ENCODE measurements at regions not wholly inside any gene's neighbourhood (a gene's known extent, or its start where the extent isn't known, plus 50 kb on each side); places are given as distances from the start of the nearest gene placed in this dataset.

DNA sequence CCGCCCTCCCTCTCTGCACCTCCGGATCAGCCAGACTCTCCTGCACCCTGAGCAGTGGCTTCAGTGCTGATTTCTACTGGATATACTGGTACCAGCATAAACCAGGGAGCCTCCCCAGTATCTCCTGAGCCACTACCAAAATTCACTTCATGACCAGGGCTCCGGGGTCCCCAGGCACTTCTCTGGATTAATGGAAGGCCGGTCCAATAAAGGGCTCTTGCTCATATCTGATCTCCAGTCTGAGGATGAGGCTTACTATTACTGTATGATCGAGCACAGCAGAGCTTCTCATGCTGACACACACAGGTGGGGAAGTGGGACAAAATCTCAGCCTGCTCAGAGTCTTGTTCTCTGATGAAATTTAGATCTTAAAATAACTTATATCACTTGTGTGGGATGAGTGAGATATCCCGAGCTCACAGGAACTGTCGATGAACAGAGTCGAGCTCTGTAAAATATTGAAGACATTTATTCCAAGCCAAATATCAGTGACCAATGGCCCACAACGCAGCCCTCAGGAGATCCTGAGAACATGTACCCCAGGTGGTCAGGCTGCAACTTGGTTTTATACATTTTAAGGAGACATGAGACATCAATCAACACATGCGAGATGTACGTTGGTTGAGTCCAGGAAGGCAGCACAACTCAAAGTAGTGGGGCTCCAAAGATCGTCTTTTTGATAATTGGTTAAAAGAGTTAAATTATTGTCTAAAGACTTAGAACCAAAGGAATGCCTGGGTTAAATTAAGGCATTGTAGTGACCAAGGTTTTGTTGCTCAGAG is 93.0 kb upstream of the TOP3B start:
- DNase-seq = no peak

DNA sequence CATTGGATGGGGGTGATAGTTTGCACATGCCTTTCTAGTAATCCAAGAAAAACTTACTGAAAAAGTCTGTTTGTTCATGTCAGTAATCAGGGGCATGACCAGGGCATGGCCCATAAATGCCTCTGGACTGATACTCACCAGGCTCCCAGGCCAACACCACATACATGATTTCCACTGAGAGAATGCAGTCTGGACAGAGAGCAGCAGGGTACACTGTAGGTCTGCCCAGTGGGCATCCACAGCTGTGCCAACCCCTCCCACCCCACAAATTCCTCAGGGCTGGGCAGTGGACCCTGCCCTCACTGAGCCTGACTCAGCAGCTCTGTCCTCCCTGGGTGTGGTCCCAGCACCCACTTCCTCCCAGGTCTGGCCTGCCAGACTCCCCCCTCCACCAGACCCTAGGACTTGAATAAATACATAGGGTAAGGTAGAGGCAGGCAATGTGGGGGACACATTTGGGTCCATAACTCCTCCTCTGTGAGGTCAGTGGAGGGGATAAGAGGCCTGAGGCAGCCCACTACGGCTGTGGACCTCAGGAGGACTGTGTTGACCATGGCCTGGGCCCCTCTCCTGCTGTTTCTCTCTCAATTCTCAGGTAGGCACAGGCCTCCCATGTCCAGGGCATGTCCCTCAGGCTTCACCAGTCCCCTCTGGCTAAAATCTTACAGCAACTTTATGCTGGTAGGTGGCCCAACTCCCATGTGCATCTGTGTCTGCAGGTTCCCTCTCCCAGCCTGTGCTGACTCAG is 92.2 kb upstream of the TOP3B start:
- no peak for DNase-seq

DNA sequence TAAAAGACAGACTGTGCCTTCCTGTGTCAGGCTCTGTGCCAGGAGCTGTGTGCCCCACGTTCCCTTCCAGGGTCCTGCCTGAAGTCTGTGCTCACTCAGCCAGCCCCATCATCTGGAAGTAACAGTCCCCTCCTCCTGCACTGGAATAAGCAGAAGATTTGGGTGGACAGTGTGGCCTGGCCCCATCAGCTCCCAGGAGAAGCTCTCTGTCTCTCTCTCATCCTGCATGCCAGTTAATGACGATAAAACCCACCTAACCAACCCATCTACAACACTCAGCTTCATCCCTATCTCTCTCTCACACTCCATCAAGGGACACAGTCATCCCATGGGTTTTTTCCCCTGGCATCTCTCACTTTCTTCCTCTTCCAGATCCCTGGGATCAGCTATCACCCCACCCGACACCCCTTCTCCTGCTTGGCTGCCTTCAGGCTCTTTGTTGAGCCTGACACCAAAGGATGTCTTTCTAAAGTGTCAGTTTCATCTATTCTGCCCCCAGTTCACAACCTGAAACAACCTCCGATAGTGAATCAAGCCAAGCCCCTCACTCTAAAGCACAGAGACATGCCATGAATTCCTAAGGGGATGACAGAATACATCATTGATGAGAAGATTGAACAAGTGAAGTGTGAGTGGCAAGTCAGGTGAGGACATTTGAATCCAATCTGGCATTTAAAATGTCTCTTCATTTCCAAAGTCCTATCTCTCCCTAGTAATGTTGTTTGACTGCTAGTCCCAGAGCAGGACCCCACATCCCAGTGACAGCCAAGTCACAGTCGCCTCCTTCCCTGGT is 91.4 kb upstream of the TOP3B start:
- no peak for DNase-seq

DNA sequence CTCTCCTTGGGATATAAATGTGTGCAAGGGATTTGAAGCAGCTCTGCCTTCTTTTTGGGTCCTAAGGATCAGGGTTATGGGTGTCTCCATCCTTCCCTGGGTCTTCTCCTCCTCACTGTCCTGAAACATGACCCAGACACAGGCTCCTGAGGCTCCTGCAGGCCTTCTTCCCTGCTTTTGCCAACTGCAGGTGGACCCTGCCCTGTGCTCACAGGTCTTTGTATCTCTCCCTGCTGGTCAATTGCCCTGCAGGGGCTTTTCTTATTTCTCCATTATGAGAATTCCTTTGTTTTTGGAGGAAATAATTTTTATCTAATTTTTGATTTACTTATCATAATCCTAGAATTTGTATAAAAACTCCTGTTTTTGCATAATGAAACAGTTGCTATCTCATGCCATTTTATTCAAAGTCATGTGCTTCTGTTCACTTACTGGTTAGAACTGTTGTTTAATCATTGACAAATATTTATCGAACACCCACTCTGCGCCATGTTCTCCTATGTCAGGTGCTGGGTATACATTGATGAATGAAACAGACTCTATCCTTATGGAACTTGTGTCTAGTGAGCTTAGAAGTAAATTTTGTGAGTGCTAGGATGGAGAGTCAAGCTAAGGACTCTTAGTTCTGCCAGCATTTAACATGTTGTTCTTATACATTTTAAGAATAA is 89.7 kb upstream of the TOP3B start:
- no peak for DNase-seq

DNA sequence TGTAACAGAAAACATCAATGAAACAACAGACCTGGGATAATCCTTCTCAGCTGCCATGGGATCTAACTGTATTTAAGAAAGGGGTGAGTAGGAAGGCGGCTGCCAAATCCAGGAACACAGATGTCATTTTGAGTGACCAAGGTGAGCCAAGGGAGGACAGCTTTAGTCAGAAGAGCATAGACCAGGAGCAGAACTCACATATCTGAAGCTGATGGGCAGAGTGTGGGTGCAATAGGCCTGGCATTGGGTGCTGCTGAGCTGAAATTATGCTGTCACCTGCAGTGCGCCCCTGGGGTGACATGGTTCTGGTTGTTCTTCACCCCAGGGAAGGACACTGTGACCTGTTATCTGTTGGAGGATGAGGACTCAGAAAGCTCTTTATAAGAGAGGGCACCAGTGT is 88.9 kb upstream of the TOP3B start:
- no peak for DNase-seq

DNA sequence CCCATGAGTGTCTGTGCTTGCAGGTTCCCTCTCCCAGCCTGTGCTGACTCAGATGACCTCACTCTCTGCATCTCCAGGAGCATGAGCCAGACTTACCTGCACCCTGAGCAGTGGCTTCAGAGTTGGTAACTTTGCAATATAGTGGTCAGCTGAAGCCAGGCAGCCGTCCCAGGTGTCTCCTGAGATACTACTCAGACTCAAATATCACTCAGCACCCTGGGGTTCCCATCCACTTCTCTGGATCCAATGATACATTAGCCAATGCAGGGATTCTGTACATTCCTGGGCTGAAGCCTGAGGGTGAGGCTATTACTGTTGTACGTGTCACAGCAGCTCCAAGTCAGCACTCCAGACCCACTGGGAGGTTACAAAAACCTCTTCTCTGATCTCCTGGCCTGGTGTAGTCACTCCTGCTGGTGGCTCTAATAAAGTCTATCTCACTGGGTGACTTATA is 87.8 kb upstream of the TOP3B start:
- no peak for DNase-seq

DNA sequence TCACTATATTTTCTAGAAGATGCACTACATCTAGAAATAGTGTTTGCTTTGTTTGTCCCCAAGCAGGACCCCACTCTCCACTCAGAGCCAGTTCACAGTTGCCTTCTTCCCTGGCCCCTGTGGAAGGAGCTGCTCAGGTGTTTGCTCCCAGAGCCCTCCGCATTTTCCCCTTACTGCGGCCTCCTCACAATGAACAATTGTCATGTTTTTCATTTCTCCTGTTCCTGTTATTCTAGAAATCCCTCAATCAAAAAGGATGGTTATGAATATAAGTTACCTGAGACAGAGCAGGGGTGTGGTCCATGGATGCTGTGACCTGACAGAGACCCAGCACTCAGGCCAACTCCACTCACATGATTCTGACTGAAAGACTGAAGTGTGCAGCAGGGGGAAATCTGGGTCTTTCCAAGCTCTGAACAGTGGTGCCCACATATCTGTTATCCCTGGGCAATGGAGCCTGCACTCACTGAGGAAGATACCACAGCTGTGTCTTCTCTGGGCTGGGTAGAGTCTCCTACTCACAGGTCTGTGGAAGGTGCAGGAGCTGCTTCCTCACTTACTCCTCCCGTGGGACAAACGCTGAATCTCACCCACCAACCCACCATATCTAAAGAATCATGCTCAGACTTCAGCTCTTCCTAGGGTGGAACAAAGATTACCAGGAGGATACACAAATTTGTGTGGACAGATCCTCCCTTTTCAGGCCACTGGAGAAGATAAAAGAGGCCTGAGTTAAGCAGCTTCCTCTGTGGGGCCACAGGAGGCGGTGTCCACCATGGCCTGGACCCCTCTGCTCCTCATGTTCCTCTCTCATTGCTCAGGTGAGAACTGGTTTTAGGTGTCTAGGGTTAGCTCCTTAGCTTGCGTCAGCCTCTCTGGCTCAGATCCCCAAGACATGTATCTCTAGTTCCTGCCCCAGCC is 87.1 kb upstream of the TOP3B start:
- no peak for DNase-seq

DNA sequence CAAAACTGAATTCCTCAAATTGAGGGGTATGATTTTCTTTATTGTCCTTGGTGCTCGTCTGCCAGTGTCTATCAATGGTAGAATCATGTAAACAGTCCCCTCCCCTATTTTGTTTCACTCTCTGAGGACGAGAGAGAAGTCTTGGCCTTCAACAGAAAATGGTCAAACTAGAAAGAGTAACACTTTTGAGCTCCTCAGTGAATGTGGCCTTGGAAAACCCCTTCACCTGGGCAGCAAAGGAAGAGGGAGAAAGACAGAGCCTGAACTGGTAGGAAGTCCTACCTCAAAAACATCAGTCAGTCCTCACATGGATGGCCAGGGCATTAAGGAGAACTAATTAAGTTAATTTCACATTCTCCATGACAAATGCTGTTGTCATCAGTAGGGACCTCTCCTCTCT is 86.1 kb upstream of the TOP3B start:
- no peak for DNase-seq

DNA sequence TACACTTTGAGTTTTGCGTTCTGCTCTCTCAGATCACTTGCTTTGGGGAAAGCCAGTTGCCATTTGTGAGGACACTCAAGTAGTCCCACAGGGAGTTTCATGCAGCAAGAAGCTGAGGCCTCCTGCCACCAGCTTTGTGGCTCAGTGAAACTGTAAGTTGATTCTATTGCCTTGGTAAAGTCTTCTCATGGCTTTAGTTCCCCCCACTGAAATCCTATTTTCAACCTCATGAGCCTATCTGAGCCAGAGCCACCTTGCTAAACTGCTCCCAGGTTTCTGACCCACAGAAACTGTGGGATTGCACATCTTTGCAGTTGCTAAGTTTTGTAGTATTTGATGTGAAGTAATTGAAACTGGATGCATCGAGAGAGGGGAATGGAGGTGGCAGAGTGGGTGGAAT is 85.4 kb upstream of the TOP3B start:
- no peak for DNase-seq

DNA sequence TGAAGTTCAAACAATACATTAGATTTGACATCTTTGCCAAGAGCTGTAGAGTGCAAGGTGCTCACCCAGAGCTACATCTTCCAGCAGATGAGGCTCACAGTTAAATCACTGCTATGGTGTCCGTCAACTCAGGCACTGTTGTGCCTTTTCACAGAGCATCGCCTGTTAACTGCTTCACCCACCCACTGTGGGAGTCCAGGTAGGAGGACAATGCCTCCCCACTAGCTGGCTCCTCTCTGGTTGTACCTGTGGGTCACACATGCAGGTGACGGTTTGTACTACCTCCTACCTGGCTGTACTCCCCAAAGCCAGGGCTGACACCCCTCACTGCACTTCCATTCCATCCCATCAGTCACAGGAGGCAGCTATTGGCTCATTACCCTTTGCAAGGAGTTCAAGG is 84.6 kb upstream of the TOP3B start:
- no peak for DNase-seq

DNA sequence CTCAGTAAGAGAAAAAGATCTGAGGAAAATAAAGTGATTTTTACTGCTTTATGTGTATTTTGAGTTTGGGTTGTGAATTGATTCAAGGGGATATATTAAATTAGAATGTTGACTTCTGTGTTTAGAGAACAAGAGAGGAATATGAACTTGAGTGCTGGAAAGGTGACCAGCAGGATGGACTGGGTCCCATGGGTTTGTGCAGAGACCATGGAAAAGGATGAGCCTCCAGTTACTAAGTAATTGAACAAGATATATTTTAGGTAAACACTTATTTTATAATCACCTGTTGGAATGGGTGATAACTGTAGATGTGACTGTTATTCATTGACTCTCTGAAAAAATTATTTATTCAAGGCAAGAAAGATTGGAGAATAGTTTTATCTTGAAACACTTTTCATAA is 82.0 kb upstream of the TOP3B start:
- no peak for DNase-seq

DNA sequence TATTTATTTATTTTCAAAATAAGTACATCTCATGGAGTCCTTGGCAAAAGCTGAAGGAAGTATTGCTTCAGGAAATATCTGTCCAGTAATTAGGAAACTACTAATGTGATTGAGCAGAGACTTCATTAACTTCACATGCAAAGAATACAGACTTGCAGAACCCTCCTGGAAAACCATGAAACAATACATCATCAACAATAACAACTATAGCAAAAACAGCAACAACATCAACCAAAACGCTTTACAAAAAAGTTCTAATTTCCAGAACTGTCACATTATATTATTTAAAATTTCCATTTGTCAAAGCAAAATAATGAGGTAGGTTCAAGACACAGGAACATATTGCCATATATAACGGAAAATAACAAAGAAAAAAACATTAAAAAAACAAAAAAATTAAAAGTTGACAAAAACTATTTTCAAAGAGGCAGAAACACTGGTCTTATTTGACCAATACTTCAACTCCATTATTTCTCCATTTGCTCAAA is 79.8 kb upstream of the TOP3B start:
- DNase-seq = no peak

DNA sequence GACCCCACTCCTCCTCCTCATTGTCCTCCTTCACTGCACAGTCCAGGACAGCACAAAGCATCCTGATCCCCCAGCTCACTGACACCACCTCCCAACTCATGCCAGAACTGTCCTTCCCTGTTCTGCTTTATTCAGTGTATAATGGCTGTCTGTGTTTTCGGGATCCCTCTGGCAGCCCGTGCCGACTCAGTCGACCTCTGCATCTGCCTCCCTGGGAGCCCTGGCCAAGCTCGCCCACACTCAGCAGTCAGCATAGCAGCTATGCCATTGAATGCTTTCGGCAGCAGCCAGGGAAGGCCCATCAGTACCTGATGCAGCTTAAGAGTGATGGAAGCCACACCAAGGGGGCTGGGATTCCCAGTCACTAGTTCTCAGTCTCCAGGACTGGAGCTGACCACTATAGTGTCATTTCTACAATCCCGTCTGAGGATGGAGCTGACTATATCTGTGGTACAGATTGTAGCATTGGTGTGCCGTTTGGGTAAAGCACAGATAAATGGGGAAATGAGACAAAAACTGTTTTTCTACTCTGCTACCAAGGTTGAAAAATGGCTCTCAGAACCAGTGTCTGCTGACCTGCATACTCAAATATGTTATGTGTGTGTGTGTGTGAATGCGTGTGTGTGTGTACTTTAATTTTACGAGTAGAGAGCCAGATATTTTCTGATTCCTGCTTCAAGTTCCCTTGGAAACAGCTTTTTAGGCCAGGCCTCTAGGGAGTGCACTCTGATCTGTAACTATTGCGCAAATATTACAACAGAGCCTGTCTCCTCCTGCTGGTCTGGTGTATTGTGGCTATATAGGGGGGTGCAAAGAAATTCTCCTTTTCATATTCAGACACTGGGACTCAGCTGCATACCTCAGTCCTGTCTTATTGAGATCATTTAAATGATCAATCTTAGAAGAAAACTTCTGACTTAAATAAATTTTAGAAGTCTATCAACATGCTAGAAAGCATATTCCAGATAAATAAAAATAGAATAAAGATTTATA is 78.8 kb upstream of the TOP3B start:
- peak; percentile 9 for DNase-seq

DNA sequence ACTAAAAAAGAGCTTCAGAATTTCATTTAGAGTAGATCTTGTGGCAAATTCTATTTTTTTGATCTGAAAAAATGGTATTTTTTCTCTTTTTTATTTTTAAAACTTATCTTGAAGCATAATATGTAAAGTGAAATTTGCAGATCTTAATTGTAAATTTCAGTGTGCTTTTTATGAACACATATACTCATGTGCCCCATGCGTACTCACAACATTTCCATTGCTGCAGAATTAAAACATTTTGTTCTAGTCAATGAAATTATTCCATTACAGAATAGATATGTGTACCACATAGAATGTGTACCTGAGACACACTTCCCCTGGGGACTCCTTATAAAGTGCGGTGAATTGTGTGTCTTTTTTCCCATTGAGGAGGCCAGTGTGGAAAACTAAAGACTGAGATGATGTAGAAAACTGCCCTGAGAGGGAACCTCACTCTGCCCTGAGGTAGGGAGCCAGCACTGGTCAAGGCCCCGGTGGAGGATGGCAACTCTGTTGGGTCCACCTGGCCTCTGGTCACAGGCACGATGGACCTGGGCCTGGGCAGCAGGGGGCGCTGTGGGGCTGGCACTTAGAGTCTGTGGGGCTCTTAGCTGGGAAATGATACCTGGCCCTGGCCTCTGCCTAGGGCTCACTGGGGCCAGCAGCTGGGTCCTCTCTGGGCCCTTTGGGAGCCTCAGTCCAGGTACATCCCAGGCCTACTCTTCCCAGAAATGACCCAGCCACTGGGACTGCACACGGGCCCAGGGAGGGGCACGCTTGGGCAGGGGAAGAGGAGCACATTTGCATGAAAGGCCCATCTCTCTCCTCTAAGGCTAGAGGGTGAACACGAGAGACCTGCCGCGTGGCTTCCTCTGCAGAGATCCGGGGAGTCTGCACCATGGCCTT is 77.9 kb upstream of the TOP3B start:
- peak; percentile 12 for DNase-seq

DNA sequence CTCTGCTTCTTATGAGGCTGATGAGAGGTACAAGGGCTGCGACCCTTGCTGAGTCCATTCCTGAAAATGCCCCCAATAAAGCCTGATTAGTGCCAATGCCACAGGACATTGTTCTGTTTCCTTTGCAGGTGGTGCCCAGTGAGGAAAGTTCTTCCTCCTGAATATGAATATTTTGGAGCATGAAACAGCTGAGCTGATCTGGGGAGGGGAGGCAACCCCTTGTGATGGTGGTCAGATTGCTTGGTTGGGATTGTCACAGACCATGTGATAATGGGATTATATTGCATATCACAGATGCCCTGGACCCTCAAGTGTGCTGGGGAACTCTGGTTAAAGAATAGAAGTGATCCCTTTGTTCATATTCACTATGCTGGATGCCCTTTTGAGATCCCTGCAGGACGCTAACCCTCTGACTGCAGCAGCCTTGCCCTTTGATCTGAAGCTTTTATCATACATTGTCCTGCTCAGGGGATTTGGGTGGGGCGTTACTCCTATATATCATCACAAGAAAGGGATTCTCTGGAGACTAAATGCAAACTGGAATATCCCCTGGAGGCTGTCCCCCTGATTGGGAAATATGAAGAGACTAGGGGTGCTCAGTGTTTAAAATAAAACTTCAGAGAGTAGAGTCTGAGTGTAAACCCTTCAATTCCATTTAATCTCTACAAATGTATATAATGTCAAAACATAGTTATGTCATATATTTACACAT is 76.9 kb upstream of the TOP3B start:
- DNase-seq = no peak

DNA sequence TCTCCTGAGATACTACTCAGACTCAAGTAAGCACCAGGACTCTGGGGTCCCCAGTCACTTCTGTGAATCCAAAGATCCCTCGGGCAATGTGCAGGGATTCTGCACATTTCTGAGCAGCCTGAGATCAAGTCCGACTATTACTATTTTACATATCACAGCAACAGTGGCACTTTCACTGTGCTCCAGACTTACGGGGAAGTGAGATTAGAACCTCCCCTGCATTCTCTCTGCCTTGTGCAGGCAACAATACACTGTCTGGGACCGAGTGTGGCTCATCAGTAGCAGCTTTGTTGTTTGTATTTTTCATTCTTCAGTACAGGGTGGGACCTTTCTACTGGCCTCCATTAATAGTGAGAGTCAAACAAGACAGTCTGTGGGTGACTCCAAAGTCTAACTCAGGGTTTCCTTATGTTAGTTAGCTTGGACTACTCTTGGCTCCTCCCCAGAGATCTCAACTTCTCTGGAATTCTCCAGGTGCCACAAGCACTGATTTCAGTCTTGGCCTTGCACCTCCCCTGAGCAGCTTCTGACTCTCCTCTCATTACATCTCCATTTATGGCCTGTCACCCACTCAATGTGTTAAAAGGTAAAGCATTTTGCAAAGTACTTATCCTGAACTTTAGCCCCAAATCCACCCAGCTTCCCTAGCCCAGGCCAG is 76.2 kb upstream of the TOP3B start:
- no peak for DNase-seq

DNA sequence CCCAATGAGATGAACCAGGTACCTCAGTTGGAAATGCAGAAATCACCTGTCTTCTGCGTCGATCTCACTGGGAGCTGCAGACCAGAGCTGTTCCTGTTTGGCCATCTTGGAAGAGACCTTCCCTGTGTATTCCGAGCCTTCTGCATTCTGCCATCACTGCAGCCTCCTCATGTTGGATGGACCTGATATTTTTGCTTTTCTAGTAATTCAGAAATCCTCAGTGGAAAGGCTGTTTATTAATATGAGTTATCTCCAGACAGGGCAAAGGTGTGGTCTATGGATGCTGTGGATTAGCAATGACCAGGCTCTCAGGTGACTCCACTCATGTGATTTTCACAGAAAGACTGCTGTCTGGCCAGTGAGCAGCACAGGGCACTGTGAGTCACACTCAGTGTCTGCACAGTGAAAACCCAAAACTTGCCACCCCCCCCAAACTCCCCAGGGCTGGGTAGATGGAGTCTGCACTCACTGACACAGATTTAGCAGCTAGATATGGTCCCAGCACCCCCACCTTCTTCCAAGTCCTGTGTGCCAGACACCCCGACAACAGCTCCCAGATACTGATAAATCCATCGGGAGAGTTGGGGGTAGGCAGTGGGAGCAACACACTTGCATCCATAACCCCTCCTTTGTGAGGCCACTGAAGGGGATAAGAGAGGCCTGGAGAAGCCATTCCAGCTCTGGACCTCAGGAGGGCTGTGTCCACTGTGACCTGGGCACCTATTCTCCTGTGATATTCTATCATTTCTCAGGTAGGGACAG is 75.2 kb upstream of the TOP3B start:
- DNase-seq = no peak
